T47D (cell line): ENCODE measurements at regions not wholly inside any gene's neighbourhood (a gene's known extent, or its start where the extent isn't known, plus 50 kb on each side); places are given as distances from the start of the nearest gene placed in this dataset.
"Not testable (repeated sequence)": the region's sequence is repeated elsewhere in the genome, so short reads cannot be mapped to it uniquely, and the experiment has no call there.

Source experiments
- DNase-seq, 2 experiments: peaks; one replicate each; pipeline versions ENCODE4 v3.0.0 to v3.0.0-alpha.2; 2011 to 2012; ENCODE audit warnings: low read depth in 1 of 2, low spot score in 1 of 2
- JUND ChIP-seq: IDR thresholded peaks from 2 replicates; pipeline ENCODE4 v1.6.1; 2012; ENCODE audit warnings: low read depth
- in situ Hi-C: cut with HindIII; loops from 2 replicates; pipeline ENCODE4 v1.10.0; 2016; ENCODE audit warnings: low sequenced_read_pairs, low pct_unique_long_range_greater_than_20kb

GRCh38 chr1:114032271-114033215 is 53.3 kb downstream of the OLFML3 start:
- TF ChIP-seq JUND = no peak
- in situ Hi-C loops = no loop called here

GRCh38 chr1:114033216-114033706 is 54.0 kb downstream of the OLFML3 start:
- in situ Hi-C loops = no loop called here
- peak; percentile 37 to 83 for DNase-seq
- no peak for TF ChIP-seq JUND

More at GRCh38 chr1:114032271-114033215, 53.3 kb downstream of the OLFML3 start:
- DNase-seq = peak in 1 of 2 experiments; percentile 13

GRCh38 chr1:114033961-114034360 is 54.7 kb downstream of the OLFML3 start:
- 0 out of 2 replicates have a peak, but pooled peaks have one; percentile 14 for TF ChIP-seq JUND
- in situ Hi-C loops = no loop called here
- peak in 1 of 2 experiments; percentile 77 for DNase-seq

GRCh38 chr1:114034567-114035303 is 55.5 kb downstream of the OLFML3 start:
- DNase-seq = no peak
- no peak for TF ChIP-seq JUND
- in situ Hi-C loops = no loop called here

- DNase-seq = no peak
- TF ChIP-seq JUND = no peak
- in situ Hi-C loops = no loop called here
Observed at GRCh38 chr1:114035304-114035700, 56.0 kb downstream of the OLFML3 start.

GRCh38 chr1:114036841-114037630 is 57.8 kb downstream of the OLFML3 start:
- DNase-seq, in situ Hi-C loops: not testable (repeated sequence)

GRCh38 chr1:114037631-114037890 is 58.3 kb downstream of the OLFML3 start:
- in situ Hi-C loops = no loop called here
- no peak for TF ChIP-seq JUND
- no peak for DNase-seq

GRCh38 chr1:114037962-114038816 is 58.9 kb downstream of the OLFML3 start:
- TF ChIP-seq JUND = no peak
- no peak for DNase-seq
- in situ Hi-C loops = no loop called here
